Activated naive CD4-positive, alpha-beta T cell treated with anti-CD3 and anti-CD28 coated beads, Interleukin-2, amount 50 U/mL, for 24 hours (primary cell): ENCODE measurements at regions not wholly inside any gene's neighbourhood (a gene's known extent, or its start where the extent isn't known, plus 50 kb on each side); places are given as distances from the start of the nearest gene placed in this dataset.

Source experiments
- H3K27ac Mint-ChIP-seq: one replicate; pipeline ENCODE4 v1.8.0; 2021; ENCODE audit warnings: mild to moderate bottlenecking, mixed read lengths
- H3K27me3 Mint-ChIP-seq: one replicate; pipeline ENCODE4 v1.8.0; 2021; ENCODE audit warnings: mixed read lengths
- H3K36me3 Mint-ChIP-seq: one replicate; pipeline ENCODE4 v1.8.0; 2021; ENCODE audit warnings: mixed read lengths
- H3K4me1 Mint-ChIP-seq: one replicate; pipeline ENCODE4 v1.8.0; 2021; ENCODE audit warnings: mixed read lengths
- H3K4me3 Mint-ChIP-seq: one replicate; pipeline ENCODE4 v1.8.0; 2021; ENCODE audit warnings: mild to moderate bottlenecking, mixed read lengths
- H3K9me3 Mint-ChIP-seq: one replicate; pipeline ENCODE4 v1.8.0; 2021; ENCODE audit warnings: mixed read lengths

DNA sequence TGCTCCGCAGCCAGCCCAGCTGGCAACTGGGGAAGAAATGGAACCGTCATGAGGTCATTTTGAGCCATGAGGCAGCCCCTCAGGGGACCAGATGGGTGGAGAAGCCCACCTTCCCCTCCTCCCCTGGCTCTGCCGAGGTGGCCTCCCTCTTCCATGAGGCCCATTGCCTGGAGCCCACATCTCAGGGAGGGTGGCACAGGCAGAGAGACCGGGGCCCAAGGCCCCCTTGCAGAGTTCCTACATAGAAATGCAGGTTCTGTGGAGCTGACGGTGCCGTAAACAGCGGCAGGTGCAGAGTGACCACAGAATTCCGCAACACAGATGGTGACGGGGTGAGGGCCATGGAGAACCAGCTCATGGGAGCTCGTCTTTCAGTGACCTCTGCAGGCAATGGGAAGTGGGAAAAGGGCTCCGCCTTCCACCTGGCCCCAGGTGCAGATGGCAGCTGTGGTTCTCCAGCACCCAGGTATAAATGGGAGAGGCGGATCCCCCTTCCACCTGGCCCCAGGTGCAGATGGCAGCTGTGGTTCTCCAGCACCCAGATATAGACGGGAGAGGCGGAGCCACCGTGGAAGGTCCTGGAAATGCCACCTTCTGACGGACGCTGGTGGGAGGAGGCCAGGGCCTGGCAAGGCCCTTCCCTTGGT lies 765.4 kb downstream of the BRD1 start:
- Mint-ChIP-seq H3K27me3 (peaks cover 12% of the 10 kb centered on the region), H3K4me1 (no peaks in the 10 kb centered on the region), H3K4me3 (no peak overlapping the region), H3K9me3 (no peaks in the 10 kb centered on the region), H3K27ac (no peak overlapping the region), H3K36me3 (no peaks in the 10 kb centered on the region)

DNA sequence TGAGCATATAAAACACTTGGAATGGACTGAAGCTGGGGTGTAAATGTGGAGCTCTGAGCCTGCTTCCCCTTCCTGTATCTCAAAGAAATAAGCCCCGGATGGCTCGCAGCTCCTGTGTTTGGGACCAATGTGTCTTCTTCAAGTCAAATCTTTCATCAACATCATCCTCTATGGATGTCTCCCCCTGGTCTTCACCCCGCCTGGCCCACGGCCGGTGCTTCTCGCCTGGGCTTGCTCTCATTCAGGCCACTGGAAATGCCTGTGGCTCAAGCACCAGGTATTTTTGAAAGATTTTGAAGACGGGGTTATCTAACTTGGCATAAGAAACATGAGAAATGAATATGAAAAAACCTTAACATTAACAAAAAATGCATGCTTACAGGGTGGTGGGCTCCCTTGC lies 769.8 kb downstream of the BRD1 start:
- no peaks in the 10 kb centered on the region for H3K9me3 Mint-ChIP-seq
- no peaks in the 10 kb centered on the region for H3K36me3 Mint-ChIP-seq
- no peak overlapping the region for H3K27ac Mint-ChIP-seq
- no peak overlapping the region for H3K4me3 Mint-ChIP-seq
- no peaks in the 10 kb centered on the region for H3K4me1 Mint-ChIP-seq
- H3K27me3 Mint-ChIP-seq: peaks cover 10% of the 10 kb centered on the region

DNA sequence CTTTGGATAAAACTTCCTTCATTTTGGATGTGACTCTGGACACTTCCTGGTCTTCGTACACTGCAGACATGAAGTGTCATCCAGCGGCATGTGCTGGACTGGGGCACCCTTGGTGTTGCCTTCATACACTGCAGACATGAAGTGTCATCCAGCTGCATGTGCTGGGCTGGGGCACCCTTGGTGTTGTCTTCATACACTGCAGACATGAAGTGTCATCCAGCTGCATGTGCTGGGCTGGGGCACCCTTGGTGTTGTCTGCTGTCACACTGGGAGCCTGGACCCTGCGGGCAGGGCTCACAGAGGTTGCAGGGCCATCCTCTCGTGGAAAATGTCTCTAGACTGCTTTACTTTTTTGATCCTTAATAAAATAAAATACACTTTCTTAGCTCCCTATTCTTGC lies 771.4 kb downstream of the BRD1 start:
- Mint-ChIP-seq H3K27ac (no peak overlapping the region), H3K9me3 (no peaks in the 10 kb centered on the region), H3K4me3 (no peak overlapping the region), H3K36me3 (no peaks in the 10 kb centered on the region), H3K27me3 (peaks cover 9% of the 10 kb centered on the region), H3K4me1 (no peaks in the 10 kb centered on the region)

DNA sequence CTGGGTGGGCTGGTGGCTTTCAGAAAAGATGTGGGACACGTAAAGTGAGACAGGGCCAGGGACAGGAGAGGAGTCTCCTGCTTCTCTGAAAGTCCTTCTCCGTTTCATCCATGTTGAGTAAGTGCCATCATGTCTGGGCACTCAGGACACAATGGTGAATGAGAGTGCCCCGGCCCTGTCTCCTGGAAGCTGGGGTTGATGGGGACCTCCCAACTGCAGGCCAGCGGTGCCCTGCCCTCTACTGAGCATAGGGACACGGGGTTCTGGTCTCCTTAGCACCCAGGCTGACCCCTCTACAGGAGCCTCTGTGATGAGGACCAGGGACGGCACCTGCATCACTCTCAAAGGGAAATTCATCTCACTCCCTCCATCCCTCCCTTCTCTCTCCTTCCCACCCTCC lies 772.3 kb downstream of the BRD1 start:
- no peaks in the 10 kb centered on the region for H3K4me1 Mint-ChIP-seq
- no peaks in the 10 kb centered on the region for H3K9me3 Mint-ChIP-seq
- H3K27me3 Mint-ChIP-seq: peaks cover 7% of the 10 kb centered on the region
- no peak overlapping the region for H3K27ac Mint-ChIP-seq
- no peaks in the 10 kb centered on the region for H3K36me3 Mint-ChIP-seq
- H3K4me3 Mint-ChIP-seq: no peak overlapping the region

DNA sequence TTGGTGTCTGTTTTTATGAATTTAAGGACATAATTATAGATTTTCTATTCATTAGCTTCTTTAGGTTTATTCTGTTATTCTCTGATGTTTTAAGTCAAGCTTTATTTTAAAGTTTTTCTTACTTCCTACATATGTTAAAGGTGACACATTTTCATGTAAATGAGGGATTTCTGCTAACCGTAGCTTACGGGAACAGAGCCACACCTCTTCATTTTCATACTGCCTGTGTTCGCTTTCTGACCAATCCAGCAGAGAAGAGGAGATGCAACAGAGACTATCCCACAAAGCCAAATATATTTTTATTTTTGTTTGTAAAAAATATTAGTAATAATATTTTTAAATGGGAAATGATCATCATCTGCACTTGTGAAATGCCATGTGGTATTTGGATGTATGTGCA lies 774.1 kb downstream of the BRD1 start:
- H3K4me3 Mint-ChIP-seq: no peak overlapping the region
- H3K4me1 Mint-ChIP-seq: no peaks in the 10 kb centered on the region
- H3K27ac Mint-ChIP-seq: no peak overlapping the region
- no peaks in the 10 kb centered on the region for H3K36me3 Mint-ChIP-seq
- peaks cover 4% of the 10 kb centered on the region for H3K27me3 Mint-ChIP-seq
- H3K9me3 Mint-ChIP-seq: no peaks in the 10 kb centered on the region

DNA sequence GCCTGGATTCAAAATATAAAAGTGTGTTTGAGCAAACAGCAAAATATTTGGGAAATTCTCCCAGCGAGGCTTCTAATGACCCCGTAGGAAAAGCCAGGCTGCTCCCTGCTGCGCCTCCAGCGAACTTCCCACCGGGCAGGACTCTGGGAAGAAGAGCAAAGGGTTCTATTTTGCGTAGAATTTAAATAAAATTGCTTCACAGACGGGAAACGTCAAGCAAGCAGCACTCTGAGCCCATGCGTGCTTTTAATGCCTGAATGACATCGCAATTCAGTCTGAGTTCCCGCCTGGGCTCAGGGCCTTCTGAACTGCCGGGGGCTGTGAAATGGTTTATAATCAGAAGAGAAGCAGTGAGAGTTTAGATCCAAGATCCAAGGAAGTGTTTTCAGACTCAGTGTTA lies 775.1 kb downstream of the BRD1 start:
- no peaks in the 10 kb centered on the region for H3K36me3 Mint-ChIP-seq
- H3K4me3 Mint-ChIP-seq: no peak overlapping the region
- peaks cover under 1% of the 10 kb centered on the region for H3K27me3 Mint-ChIP-seq
- H3K27ac Mint-ChIP-seq: no peak overlapping the region
- H3K4me1 Mint-ChIP-seq: no peaks in the 10 kb centered on the region
- no peaks in the 10 kb centered on the region for H3K9me3 Mint-ChIP-seq

DNA sequence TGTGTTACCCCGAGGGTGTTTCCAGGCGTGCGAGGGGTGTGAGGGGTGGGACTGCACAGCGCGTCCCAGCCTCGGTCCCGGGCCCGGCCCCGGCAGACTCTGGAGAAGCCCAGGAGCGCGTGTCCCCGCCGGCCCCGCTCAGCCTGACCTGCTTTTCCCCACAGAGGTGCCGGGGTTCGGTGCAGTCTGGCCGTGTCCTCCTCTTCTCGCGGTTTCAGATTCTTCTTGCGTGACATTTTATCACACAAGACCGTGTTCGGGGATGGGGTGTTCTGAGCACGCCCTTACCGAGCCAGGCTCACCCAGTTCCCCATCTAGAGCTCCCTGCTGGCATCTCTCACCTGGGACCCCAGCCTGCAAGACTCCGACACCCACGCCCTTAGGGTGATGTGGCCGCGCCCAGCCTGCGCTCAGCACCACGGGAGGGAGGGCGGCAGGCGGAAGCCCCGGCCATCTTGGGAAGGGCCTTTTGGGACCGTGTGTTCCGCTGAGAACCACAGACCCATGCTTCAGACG lies 775.6 kb downstream of the BRD1 start:
- Mint-ChIP-seq H3K4me1 (no peaks in the 10 kb centered on the region), H3K36me3 (no peaks in the 10 kb centered on the region), H3K9me3 (no peaks in the 10 kb centered on the region), H3K27ac (no peak overlapping the region), H3K27me3 (no peaks in the 10 kb centered on the region), H3K4me3 (peak overlapping the region; percentile 81)

DNA sequence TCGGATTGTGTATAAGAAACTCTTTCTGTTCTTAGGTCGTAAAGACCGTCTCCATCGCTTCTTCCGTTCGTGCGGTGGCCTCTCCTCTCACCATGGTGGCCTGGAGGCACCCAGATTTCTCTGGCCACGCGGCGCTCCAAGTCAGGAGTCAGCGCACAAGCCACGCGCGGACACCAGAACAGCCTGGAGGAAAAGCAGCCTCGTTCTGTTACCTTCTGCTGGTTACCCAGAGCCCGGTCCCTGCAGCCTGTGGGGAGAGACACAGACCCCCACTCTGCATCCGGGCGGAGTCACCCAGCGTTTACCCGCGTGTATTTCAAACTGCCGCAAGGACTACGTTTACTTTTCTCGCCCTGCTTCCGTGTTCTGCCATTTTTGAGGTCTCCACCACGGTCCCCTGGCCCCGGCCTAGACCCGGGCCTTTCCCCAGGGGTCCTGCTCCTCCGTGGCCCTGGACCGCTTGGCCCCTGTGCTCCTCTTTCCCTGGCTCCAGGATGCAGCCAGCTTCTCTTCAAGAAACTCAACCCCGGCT lies 776.1 kb downstream of the BRD1 start:
- H3K27me3 Mint-ChIP-seq: no peaks in the 10 kb centered on the region
- no peaks in the 10 kb centered on the region for H3K4me1 Mint-ChIP-seq
- no peaks in the 10 kb centered on the region for H3K9me3 Mint-ChIP-seq
- H3K27ac Mint-ChIP-seq: no peak overlapping the region
- H3K36me3 Mint-ChIP-seq: no peaks in the 10 kb centered on the region
- H3K4me3 Mint-ChIP-seq: no peak overlapping the region

DNA sequence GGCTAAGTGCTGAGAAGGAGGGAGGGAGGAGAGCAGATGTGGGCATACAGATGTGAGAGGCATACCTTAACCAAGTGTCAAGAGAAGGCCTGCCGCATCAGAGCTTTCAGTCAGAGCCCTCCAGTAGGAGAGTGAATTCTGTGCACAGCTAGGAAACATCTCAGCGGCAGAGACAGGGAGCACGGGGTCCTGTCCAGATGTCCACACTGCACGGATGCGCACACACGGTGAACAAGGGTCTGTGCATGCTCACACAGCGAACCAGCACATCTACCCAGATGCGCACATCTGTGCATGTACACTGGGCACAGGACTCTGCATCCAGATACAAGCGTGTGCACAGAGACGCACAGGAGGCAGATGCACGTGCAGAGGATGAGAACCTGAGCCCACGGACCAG lies 778.0 kb downstream of the BRD1 start:
- Mint-ChIP-seq H3K36me3 (no peaks in the 10 kb centered on the region), H3K27ac (no peak overlapping the region), H3K4me3 (no peak overlapping the region), H3K4me1 (no peaks in the 10 kb centered on the region), H3K9me3 (no peaks in the 10 kb centered on the region), H3K27me3 (no peaks in the 10 kb centered on the region)

DNA sequence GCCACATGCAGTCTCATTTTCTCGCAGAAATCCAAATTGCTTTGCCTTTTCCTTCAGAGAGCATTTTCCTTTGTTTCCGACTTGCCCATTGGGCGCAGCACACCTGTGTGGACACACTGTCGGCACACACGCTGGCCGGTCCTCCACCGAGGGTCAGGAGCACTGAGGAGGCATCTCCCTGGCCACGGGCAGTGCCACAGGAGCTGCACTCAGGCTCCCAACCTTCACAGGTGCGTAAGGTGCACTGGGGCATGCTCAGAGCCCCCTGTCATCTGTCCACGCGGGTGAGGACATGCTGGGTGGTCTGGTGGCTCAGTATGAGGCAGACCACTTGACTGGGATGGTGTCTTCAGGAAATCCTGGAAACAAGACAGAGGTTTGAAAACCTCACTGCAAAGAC lies 779.1 kb downstream of the BRD1 start:
- no peak overlapping the region for H3K4me3 Mint-ChIP-seq
- no peaks in the 10 kb centered on the region for H3K27me3 Mint-ChIP-seq
- H3K36me3 Mint-ChIP-seq: no peaks in the 10 kb centered on the region
- H3K4me1 Mint-ChIP-seq: no peaks in the 10 kb centered on the region
- H3K27ac Mint-ChIP-seq: no peak overlapping the region
- H3K9me3 Mint-ChIP-seq: no peaks in the 10 kb centered on the region

DNA sequence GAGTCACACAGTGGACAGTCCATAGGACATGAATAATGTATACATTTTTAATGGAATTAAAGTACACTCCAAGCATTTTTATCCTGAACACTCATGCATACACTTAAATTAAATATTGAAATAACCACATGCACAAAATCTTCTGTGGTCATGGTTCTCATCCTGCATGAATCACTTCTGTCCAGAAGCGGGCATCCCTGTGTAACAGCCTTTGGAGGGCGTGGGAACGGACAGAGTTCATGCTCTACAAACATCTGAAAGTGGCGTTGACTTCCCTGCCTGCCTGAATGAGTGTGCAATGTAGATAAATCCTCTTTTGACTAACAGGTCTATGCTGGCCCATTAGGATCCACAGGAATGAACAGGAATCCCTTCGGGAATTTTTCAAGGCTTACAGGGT lies 780.2 kb downstream of the BRD1 start:
- Mint-ChIP-seq H3K36me3 (no peaks in the 10 kb centered on the region), H3K9me3 (no peaks in the 10 kb centered on the region), H3K4me3 (no peak overlapping the region), H3K27ac (no peak overlapping the region), H3K4me1 (no peaks in the 10 kb centered on the region), H3K27me3 (no peaks in the 10 kb centered on the region)

DNA sequence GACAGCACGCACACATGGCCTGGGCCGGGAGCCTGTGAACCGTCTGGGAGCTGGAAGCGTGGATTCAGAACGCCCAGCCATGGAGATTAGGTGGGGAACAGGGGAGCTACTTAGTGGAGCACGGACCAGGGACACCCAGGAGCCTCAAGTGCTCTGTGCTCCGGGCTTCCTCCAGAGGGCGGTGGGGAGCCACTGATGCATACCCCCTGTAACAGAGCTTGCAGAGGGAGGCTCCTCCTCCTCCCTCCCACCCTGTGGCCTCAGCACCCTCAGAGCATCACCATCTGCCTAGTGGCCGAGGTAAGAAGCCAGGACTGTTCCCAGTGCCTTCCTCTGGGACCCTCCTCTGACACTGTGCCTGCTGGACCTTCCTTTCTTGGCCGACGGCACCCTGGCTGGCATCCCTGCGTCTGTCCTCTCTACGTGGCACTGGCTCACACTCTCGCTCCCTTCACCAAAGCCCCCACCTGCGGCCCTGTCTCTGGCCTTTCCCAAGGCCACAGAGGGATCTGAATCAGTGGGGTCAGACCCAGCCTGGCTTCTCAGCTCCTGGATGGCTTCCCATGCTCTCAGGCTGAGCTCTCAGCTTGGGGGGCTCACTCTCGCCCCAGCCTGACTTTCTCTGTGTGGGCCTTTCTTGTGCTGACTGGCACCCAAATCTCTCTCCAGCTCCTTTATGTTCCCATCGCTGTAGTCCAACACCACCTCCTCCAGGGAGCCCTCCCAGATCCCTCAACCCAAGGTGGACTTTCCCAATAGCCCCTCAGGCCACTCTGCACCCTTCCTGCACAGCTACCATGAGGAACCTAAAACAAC lies 780.9 kb downstream of the BRD1 start:
- no peak overlapping the region for H3K4me3 Mint-ChIP-seq
- no peaks in the 10 kb centered on the region for H3K36me3 Mint-ChIP-seq
- H3K27ac Mint-ChIP-seq: no peak overlapping the region
- no peaks in the 10 kb centered on the region for H3K4me1 Mint-ChIP-seq
- H3K27me3 Mint-ChIP-seq: no peaks in the 10 kb centered on the region
- H3K9me3 Mint-ChIP-seq: no peaks in the 10 kb centered on the region

DNA sequence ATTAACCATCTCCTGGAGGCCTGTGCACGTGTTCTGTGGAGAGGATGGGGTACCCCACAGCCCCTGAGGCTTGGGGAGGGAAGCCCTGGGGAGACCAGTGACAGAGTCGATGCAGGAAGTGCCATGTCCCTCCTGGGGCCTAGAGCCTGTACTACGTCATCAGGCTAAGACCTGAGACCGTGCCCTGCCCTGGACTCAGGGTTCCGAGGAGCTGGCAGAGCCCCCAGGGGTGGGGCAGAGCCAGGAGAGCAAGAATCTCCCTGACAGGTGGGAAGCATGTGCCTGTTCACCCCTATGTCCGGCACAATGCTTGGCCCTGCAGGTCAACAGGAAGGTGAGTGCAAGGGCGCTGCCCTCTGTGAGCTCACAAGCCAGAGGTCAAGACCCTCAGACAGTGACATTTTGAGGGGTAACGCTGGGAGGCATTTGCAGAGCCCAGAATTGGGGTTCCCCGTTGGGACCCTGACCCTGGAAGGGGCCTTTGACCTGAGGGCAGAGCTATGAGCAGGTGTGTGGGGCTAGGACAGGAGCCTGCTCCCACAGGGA lies 781.6 kb downstream of the BRD1 start:
- Mint-ChIP-seq H3K36me3 (no peaks in the 10 kb centered on the region), H3K27me3 (no peaks in the 10 kb centered on the region), H3K4me1 (no peaks in the 10 kb centered on the region), H3K4me3 (no peak overlapping the region), H3K27ac (no peak overlapping the region), H3K9me3 (no peaks in the 10 kb centered on the region)

DNA sequence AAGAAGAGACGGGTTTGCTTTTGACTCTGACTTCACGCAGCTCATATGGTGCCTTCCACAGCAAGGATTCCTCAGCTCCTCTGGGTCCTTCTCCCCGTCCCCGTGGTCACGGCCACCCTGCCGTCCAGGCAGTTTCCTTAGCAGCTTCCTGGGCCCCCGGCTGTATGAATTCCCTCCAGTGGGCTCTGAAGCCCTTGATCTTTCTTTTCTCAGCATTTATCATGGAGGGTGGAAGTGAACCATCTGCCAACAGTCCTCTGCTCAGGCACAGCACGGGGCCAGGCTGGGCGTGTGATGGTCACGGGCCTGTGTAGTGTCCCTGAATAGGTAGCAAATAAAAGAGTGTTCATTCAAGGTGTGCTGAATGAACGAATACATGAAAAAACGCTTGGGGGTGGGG lies 782.4 kb downstream of the BRD1 start:
- H3K4me1 Mint-ChIP-seq: no peaks in the 10 kb centered on the region
- peaks cover 2% of the 10 kb centered on the region for H3K27me3 Mint-ChIP-seq
- H3K36me3 Mint-ChIP-seq: no peaks in the 10 kb centered on the region
- H3K27ac Mint-ChIP-seq: no peak overlapping the region
- no peak overlapping the region for H3K4me3 Mint-ChIP-seq
- no peaks in the 10 kb centered on the region for H3K9me3 Mint-ChIP-seq

DNA sequence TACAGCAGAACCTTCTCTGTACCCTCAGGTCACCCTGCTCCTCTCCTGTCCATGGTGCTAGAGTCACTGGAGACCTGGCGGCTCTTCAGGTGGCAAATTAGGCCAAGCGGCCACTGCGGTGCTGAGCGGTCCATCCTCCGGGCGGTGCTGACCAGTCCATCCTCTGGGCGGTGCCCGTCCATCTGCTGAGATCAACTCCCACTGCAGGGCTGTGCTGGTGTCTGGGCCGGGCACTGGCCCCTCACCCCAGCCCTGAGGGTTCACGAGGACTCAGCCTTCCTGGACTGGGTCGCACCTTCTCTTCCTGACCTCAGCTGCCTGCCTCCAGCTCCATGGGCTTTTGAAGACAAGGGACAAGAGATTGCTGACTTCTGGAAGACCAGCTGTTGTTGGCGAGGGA lies 782.9 kb downstream of the BRD1 start:
- Mint-ChIP-seq H3K4me1 (no peaks in the 10 kb centered on the region), H3K36me3 (no peaks in the 10 kb centered on the region), H3K27me3 (peaks cover 2% of the 10 kb centered on the region), H3K27ac (no peak overlapping the region), H3K9me3 (no peaks in the 10 kb centered on the region), H3K4me3 (no peak overlapping the region)

DNA sequence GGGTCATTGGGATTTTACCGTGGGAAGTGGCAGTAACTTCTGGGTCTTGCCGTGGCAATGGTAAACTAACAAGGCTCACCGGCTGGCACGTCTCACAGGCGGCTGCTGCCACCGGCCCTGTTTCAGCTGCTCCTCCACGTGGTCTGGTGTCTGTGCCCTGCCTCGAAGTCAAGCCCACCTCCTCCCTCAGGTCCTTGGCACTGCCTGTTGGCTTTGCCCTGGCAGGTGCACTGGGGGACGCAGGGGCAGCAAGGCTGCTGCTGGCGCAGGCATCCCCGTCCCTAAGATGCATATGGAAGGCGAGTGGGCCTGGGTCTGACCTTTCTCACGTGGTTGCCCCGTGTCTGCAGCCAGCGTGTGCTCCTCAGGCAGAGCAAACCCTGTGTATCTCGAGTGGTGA lies 783.6 kb downstream of the BRD1 start:
- Mint-ChIP-seq H3K9me3 (no peaks in the 10 kb centered on the region), H3K27me3 (peaks cover 2% of the 10 kb centered on the region), H3K4me1 (no peaks in the 10 kb centered on the region), H3K4me3 (no peak overlapping the region), H3K27ac (no peak overlapping the region), H3K36me3 (no peaks in the 10 kb centered on the region)
